ENCODE measurements at regions not wholly inside any gene's neighbourhood (a gene's known extent, or its start where the extent isn't known, plus 50 kb on each side); places are given as distances from the start of the nearest gene placed in this dataset.

- Histone ChIP-seq H3K9me3 (no peaks in the 10 kb centered on the region), H3K4me3 (no peak overlapping the region), H3K4me1 (no peaks in the 10 kb centered on the region), H3K27me3 (no peaks in the 10 kb centered on the region), H3K36me3 (no peaks in the 10 kb centered on the region), H3K27ac (no peak overlapping the region)
- TF ChIP-seq, protein P1, sequence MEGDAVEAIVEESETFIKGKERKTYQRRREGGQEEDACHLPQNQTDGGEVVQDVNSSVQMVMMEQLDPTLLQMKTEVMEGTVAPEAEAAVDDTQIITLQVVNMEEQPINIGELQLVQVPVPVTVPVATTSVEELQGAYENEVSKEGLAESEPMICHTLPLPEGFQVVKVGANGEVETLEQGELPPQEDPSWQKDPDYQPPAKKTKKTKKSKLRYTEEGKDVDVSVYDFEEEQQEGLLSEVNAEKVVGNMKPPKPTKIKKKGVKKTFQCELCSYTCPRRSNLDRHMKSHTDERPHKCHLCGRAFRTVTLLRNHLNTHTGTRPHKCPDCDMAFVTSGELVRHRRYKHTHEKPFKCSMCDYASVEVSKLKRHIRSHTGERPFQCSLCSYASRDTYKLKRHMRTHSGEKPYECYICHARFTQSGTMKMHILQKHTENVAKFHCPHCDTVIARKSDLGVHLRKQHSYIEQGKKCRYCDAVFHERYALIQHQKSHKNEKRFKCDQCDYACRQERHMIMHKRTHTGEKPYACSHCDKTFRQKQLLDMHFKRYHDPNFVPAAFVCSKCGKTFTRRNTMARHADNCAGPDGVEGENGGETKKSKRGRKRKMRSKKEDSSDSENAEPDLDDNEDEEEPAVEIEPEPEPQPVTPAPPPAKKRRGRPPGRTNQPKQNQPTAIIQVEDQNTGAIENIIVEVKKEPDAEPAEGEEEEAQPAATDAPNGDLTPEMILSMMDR (IDR thresholded peaks at IDR 0.05): peak; percentile 24
- ATAC-seq: no peak
- DNase-seq: no peak
- intact Hi-C loops (cut with DNase I): no loop called here
These were observed 93.6 kb upstream of the TLE4 start for GRCh38 chr9:79477955-79478771.

- H3K9me3 ChIP-seq: no peaks in the 10 kb centered on the region
- ATAC-seq (peak; percentile 26), DNase-seq (no peak)
- H3K27ac ChIP-seq: no peak overlapping the region
- no peaks in the 10 kb centered on the region for H3K36me3 ChIP-seq
- intact Hi-C loops (cut with DNase I): no loop called here
- no peaks in the 10 kb centered on the region for H3K27me3 ChIP-seq
- H3K4me3 ChIP-seq: no peak overlapping the region
- TF ChIP-seq, protein P1 (IDR thresholded peaks at IDR 0.05): no peak
- H3K4me1 ChIP-seq: no peaks in the 10 kb centered on the region
These were observed 91.1 kb upstream of the TLE4 start for GRCh38 chr9:79480639-79481038.

DNA sequence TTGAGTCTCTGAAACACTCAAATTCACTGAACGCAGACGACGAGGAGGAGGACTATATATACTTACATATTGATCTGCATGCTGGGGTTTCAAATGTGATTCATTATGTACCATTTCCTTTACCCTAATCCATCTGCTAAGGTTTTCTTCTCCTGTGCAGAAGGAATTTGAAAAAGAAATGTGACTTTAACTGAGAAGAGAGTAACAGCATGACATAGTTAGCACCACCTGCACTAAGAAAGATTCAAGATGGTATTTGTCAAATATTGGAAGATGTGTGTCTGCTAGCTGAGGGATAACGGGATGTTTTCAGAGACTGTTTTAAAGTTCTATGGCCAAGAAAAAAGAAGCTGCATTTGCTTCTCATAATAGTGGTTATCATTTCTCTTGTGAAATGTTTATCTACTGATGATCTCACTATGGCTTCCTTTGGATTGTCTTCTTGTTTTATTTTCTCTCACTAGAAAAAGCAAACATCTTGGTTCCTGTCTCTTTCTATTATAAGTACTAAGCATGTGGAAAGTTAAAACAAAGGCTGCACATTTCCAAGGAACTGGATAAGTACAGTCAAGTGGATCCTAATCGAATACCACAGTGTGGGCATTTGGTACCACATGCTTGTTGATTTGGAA lies 89.8 kb upstream of the TLE4 start:
- ATAC-seq (no peak), DNase-seq (no peak)
- Histone ChIP-seq H3K36me3 (no peaks in the 10 kb centered on the region), H3K9me3 (no peaks in the 10 kb centered on the region), H3K27ac (no peak overlapping the region), H3K4me1 (no peaks in the 10 kb centered on the region), H3K4me3 (no peak overlapping the region), H3K27me3 (no peaks in the 10 kb centered on the region)
- TF ChIP-seq, protein P1 (IDR thresholded peaks at IDR 0.05): no peak
- intact Hi-C loops (cut with DNase I): no loop called here

GRCh38 chr9:79485258-79485657 lies 86.5 kb upstream of the TLE4 start:
- no peak overlapping the region for H3K4me3 ChIP-seq
- H3K27ac ChIP-seq: no peak overlapping the region
- no peaks in the 10 kb centered on the region for H3K9me3 ChIP-seq
- no peaks in the 10 kb centered on the region for H3K36me3 ChIP-seq
- no peak for DNase-seq
- H3K4me1 ChIP-seq: no peaks in the 10 kb centered on the region
- intact Hi-C loops (cut with DNase I): no loop called here
- ATAC-seq: no peak
- no peaks in the 10 kb centered on the region for H3K27me3 ChIP-seq
- TF ChIP-seq, protein P1 (IDR thresholded peaks at IDR 0.05): no peak

DNA sequence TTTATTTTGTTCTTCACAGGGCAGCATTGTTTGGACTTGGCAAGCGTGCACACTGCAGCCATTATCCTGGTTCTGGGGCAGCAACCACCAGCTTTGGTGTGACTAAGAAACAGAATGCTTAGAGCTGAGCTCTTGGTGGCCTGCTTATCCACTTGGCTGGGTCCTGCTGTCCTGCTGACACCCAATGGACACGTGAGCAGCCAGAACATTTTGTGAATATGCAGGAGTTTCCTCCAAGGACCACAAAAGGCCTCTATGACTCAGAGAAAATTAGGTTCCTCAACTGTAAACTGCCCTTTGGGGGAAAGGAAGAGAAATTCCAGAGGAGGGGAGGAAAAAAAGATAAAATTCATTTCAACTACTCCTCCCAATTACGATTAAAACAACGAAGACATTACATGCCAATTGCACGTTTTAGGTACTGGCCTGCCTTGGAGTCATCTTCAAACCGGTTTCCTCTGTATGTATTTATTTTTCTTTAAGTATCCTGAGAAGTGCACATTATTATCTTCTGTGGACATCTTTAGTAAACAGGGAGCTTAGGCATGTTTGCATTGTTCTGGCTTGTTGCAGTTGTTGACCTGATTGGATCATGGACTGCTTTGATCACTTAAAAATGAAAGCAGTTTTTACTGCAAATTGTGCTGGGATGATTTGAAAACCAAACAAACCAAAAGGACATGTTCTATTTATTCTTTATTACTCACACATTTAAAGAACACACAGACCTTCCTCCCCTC lies 82.3 kb upstream of the TLE4 start:
- ATAC-seq (peak; percentile 70), DNase-seq (no peak)
- Histone ChIP-seq H3K36me3 (no peaks in the 10 kb centered on the region), H3K27ac (no peak overlapping the region), H3K9me3 (no peaks in the 10 kb centered on the region), H3K27me3 (no peaks in the 10 kb centered on the region), H3K4me1 (no peaks in the 10 kb centered on the region), H3K4me3 (no peak overlapping the region)
- TF ChIP-seq, protein P1 (IDR thresholded peaks at IDR 0.05): no peak
- intact Hi-C loops (cut with DNase I): no loop called here

Data from upper lobe of right lung (tissue), 1 donor.